CD4-positive, alpha-beta T cell treated with Interleukin-10 for 1 hour (primary cell): ENCODE measurements at regions not wholly inside any gene's neighbourhood (a gene's known extent, or its start where the extent isn't known, plus 50 kb on each side); places are given as distances from the start of the nearest gene placed in this dataset.

Source experiments
- DNase-seq: peaks from one replicate; pipeline ENCODE4 v3.0.0-alpha.2; 2020

- no peak for DNase-seq
Measured at GRCh38 chr10:3996697-3997096, 211.7 kb upstream of the KLF6 start.

DNA sequence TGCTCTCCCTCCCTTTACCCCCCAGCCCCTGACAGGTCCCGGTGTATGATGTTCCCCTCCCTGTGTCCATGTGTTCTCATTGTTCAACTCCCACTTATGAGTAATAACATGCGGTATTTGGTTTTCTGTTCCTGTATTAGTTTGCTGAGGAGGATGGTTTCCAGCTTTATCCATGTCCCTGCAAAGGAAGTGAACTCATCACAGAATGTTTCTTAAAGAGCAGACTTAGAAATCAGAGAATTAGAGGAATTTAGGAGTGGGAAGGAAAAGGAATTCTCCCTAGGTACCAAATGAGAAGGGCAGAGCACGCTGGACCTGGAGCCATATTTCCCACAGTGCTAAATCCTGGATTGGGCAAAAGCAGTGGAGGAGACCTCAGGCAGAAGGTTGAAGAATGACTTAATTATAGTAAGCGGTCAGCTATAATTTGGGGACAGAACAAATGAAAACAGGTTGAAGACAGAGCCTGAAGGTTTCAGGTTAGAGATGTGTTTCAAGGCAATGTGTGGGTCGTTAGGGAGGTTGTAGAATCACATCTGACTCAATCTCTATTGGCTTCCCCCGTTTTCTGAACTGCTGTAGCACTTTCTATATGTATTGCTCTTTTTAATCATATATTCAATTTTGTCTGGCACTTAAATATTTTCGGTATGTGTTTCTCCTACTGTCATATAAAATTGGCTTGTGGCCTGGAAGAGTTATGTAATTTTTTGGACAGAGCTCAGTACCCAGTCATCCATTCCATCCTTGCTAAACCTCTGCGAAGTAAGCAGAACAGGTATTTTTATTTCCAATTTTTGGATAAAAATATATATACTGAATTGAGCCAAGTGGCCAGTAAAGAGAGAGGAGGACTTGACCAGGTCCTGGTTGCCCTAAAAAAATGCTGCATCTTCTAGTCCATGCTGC, 210.5 kb upstream of the KLF6 start:
- DNase-seq, result no peak

- no peak for DNase-seq
Measured at GRCh38 chr10:3992382-3993178, 207.6 kb upstream of the KLF6 start.

DNA sequence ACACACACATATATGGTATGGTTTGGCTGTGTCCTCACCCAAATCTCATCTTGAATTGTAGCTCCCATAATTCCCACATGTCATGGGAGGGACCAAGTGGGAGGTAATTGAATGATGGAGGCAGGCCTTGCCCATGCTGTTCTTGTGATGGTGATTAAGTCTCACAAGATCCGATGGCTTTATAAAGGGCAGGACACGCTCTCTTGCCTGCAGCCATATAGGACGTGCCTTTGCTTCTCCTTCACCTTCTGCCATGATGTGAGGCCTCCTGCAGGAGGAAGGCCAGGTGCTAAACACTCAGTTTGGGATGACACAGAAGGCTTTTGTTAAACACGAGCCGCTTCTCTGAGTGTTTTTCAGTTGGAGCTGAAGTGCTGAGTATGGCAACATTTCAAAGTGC, 205.3 kb upstream of the KLF6 start:
- no peak for DNase-seq

DNA sequence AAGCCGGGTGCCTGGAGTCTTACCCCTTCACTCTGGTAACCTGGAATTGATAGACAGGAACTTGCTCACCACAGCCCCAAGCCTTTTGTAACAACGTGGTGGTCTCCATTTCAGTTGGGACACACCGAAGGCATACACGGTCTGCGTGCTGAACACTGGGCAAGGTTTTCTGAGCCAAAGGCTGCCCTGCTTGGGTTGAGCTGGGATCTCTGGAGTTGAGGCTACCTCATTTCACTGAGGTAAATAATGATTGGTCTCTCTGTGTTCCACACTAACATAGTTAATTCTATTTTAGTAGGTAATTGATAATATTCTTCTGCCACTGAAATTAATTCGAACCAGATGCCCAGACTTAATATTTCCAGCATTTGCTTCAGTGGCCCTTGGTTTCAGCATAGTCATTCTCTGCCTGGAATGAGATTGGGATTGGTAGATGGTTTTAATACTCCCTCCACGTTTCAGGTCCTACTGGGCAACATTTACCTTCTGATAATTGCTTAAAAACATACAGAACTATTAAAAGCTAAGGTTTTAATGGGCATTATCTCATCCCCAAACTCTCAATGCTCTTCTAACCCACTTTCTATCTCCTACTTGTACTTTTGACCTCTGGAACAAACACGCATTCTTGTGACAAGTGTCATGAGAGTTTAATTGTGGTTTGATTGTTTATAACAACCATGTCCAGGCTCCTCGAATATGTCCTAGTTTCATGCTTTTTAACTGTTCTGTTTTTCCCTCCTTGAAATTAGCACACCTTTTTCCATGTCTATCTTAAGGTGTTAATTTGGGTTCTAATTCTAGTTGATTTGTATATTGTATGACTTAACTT, 202.3 kb upstream of the KLF6 start:
- no peak for DNase-seq

GRCh38 chr10:3986493-3987142, 201.6 kb upstream of the KLF6 start:
- no peak for DNase-seq

- no peak for DNase-seq
Measured at GRCh38 chr10:3982746-3983442, 197.9 kb upstream of the KLF6 start.

GRCh38 chr10:3981300-3981699, 196.3 kb upstream of the KLF6 start:
- no peak for DNase-seq

GRCh38 chr10:3980660-3981059, 195.7 kb upstream of the KLF6 start:
- no peak for DNase-seq

DNA sequence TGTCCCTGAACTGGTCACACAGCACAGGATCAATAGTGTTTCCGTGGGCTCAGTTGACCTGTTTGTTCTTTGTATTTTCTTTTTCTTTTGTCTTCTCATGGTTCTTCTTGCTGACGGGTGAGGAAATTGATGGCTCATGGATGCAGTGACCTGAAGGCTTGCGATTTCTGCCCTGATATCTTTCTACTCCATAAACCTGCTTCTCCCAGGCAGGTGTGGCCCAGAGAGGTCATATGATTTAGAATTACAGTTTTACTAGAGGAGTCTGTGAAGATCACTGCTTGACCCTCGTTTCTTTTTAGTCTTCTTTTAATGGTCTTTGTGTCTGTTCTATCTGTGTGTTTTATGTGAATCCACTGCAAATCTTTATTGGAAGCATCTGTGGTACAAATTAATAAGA, 195.1 kb upstream of the KLF6 start:
- no peak for DNase-seq

DNA sequence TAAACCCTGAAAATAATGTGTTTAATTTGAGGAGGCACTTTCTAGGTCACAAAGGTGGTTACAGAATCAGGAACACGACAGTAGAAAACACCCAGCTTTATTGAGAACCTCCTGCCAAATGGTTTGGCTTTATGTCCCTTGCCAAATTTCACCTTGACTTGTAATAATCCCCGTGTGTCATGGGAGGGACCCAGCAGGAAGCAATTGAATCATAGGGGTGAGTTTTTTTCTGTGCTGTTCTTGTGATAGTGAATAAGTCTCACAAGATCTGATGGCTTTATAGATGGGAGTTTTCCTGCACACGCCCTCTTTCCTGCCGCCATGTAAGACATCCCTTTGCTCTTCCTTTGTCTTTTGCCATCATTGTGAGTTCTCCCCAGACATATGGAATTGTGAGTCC, 193.8 kb upstream of the KLF6 start:
- peak; percentile 39 for DNase-seq

DNA sequence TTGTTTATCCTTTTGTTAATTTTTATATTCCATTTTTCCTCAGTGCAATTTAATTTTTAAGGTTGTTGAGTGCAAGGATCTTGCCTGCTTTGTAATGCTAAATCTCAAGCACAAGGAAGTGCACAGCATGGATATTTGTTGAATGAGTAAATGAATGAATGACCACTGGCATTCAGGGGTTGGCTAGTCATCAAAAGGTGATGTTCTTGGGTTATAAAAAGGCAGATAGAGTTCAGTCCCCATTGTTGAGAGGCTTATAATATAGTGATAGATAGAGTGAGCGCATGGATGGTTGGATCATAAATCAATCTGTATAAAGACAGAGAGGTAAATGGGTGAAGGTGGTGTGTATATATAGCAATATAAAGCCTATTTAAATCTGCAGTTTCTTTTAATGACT, 193.2 kb upstream of the KLF6 start:
- no peak for DNase-seq

DNA sequence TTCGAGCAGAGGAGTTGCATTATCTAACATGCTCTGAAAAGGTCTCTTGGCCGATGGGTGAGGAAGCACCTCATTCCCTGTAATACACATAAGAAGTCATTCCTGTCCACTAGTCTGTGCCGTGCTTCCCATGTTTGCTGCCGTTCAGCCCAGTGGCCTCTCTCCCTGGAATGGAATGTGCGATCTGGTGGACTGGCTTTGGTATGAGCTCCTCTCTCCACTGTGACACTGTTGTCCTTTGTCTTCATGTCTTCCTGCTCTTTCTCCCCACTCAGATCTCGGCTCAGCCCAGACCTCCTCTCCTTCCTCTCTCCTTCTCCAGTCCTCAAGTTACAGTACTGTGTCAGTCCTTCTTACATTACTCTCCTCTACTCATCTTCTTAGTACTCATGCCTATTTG, 192.8 kb upstream of the KLF6 start:
- DNase-seq, result no peak

- peak; percentile 37 for DNase-seq
Measured at GRCh38 chr10:3976718-3977117, 191.7 kb upstream of the KLF6 start.

DNA sequence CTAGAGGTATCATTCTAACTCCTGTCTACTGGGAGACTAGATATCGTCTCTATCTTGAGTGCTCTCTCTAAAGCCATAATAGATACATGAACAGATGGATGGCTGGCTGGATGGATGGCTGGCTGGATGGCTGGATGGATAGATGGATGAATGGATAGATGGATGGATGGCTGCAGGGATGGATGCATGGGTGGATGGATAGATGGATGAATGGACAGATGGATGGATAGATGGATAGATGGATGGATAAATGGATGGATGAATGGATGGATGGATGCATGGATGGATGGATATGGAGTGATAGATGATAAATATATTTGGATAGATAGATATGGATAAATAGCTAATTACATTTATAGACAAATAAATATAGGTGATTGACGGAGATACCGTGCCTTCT, 191.2 kb upstream of the KLF6 start:
- DNase-seq, result no peak

DNA sequence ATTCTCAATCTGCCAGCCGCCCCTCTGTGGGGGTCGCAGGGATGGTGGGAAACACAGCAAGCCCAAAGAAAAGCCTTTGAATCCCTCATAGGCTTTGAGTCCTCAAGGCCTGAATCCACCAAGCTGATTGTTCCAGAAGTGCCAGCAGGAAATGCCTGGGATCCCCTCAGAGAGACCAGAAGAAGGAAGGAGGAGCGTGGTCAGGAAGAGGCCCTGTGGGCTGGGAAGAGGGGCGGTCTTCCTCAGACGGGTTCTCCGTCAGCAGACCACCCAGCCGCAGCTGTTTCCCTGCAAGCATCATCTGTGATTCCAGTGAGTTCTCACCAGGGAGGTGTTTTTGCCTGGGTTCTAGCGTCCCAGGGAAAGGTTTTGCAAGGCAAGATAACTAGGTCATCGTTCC, 190.0 kb upstream of the KLF6 start:
- no peak for DNase-seq

DNA sequence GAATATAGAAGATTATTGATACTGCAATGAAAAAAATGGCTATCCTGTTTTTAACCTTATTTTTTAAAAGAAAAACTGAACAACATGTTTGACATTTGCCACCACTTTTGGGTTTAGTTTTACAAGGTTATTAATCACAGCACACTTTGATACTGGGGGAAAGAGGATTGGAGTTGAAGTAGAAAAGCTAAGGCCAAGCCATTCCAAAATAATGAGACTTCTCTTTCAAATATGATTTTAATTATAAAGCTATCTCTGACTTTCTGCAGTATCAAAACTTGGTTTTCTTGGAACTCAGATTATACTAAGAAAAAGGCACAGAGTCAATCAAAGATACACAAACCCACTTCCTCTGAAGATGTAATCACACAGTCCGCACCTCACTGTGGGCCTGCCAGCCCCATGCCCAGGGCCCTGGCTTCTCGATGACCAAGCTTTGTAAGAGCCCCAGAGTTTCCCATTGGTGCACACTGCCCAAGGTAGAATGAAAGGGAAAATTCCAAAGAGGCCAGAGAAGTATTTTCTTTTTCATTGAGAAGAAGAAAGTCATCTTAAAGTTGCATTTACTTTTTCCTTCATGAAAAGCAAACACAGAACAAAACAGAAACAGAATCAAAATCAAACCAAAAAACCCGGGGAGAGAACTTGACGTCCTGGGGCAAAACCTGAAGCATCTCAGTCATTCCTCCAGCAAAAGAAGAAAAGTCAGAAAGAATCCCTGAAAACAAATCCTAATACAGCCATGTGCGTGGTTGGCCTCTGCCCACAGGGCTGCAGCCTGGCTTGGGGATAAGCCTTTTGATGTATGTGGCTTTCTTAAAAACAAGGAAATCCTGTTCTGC, 187.7 kb upstream of the KLF6 start:
- DNase-seq, result peak; percentile 58

DNA sequence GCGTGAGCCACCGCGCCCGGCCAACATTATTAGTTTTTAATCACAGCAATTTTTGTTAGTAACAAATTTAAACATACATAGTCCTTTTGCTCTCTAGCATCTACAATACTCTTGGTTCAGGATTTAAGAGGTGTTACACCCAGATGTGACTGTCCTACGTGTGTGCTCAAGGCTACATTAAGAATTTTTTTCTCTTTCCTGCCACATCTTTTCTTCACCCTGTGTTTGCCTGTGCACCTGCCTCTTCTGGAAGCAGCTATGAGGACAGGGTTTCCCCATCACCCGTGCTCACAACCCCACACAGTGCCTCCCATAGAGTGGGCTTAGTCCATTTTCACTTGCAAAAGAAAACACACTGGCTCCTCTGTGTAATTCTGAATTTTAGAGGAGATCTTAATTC, 186.7 kb upstream of the KLF6 start:
- peak; percentile 37 for DNase-seq

DNA sequence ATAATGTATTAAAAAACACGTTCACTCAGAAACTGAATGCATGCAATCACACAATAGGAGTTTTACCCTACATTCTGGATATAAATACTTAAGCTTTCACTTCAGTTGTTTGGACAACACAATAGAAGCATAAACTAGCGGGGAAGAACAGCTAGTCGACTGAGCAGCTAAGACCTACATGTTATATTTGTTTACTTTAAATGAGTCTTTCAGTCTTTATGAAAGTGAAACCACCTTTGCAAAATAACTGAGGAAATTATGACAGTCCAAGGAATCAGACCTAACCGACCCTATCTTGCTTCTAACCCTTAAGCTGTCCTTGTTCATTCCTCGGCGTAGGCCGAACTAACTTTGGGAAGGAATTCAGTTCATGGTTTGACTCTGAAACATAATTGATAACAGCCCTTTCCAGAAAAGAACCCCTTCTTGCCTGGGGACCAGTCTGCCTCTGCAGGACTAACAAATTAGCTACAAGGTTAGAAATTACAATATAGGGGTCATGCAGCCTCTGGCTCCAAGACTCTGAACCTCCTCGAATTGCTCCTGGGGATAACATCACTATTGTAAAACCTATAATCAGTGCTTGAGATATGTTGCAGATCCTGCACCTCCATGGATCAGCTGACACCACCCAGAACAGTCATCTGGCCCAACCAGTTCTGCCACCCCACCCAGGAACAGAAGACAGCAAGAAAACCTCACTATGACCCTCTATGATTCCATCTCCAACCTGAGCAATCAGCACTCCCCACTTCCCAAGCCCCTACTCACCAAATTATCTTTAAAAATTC, 185.1 kb upstream of the KLF6 start:
- DNase-seq, result no peak

DNA sequence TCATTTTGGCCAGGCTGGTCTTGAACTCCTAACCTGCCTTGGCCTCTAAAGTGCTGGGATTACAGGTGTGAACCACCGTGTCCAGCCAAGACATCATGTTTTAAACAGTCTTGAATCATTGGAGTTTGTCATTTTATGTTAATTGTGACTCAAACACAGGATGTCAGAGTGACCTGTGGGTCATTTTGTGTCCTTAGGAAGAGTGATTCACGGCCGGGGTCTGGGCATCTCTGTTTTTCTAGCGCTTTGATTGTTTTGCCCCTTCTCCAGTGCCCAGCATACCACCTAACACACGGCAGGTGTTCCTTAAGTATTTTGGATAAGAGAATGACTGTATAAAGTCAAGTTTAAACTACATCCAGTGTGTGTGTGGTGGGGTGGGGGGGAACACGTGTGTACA, 183.7 kb upstream of the KLF6 start:
- DNase-seq, result no peak
